Large intestine (tissue), 3 donors: ENCODE measurements at regions not wholly inside any gene's neighbourhood (a gene's known extent, or its start where the extent isn't known, plus 50 kb on each side); places are given as distances from the start of the nearest gene placed in this dataset.
"Not testable (repeated sequence)": the region's sequence is repeated elsewhere in the genome, so short reads cannot be mapped to it uniquely, and the experiment has no call there.

ENCODE experiments used
- DNase-seq, 2 donors: peaks; one replicate each; pipeline versions ENCODE4 v3.0.0 to v3.0.0-alpha.2; 2013
- H3K27ac ChIP-seq: one replicate; pipeline ENCODE4 v1.5.1; 2013; ENCODE audit warnings: low read length
- H3K27me3 ChIP-seq: 2 replicates; pipeline ENCODE4 v1.6.1; 2013; ENCODE audit warnings: low read length; ENCODE audit not compliant: control insufficient read depth, insufficient read depth
- H3K36me3 ChIP-seq: 2 replicates; pipeline ENCODE4 v1.6.1; 2013; ENCODE audit warnings: low read length; ENCODE audit not compliant: control insufficient read depth, insufficient read depth
- H3K4me1 ChIP-seq: one replicate; pipeline ENCODE4 v1.6.1; 2013; ENCODE audit warnings: low read length; ENCODE audit not compliant: control insufficient read depth, insufficient read depth
- H3K4me3 ChIP-seq: one replicate; pipeline ENCODE4 v1.5.1; 2013; ENCODE audit warnings: low read length
- H3K9me3 ChIP-seq: one replicate; pipeline ENCODE4 v1.6.1; 2013; ENCODE audit warnings: mild to moderate bottlenecking, low read depth, low read length, moderate library complexity; ENCODE audit not compliant: control insufficient read depth
- WGBS: methylation state at CpG from one replicate; pipeline ENCODE4 v1.1.5; 2013; ENCODE audit warnings: low lambda C conversion rate; ENCODE audit not compliant: insufficient coverage; 5-methylcytosine and 5-hydroxymethylcytosine counted together

- H3K4me3 ChIP-seq, DNase-seq, H3K4me1 ChIP-seq, H3K36me3 ChIP-seq, H3K27me3 ChIP-seq, H3K27ac ChIP-seq: not testable (repeated sequence)
- 59% methylated on average over 9 of the region's 13 CpGs for WGBS
- H3K9me3 ChIP-seq: peaks cover 62% of the 10 kb centered on the region
Observed at GRCh38 chr22:11035031-11035873, 4492.7 kb upstream of the OR11H1 start.

GRCh38 chr22:11037314-11037713, 4490.7 kb upstream of the OR11H1 start:
- not testable (repeated sequence) for DNase-seq, H3K4me3 ChIP-seq, H3K27ac ChIP-seq, H3K4me1 ChIP-seq, H3K36me3 ChIP-seq, H3K27me3 ChIP-seq
- WGBS: no CpG with 5 or more reads among the region's 1 CpG
- peaks cover 48% of the 10 kb centered on the region for H3K9me3 ChIP-seq

DNA sequence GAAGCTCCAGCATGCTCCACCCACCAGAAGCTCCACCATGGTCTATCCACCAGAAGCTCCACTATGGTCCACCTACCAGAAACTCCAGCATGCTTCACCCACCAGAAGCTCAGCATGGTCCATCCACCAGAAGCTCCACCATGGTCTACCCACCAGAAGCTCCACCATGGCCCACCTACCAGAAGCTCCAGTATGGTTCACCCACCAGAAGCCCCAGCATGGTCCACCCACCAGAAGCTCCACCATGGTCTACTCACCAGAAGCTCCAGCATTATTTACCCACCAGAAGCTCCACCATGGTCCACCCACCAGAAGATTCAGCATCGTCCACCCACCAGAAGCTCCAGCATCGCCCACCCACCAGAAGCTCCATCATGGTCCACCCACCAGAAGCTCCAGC, 4490.2 kb upstream of the OR11H1 start:
- DNase-seq, H3K27ac ChIP-seq: not testable (repeated sequence)
- H3K9me3 ChIP-seq: peaks cover 43% of the 10 kb centered on the region

GRCh38 chr22:11038786-11039185, 4489.2 kb upstream of the OR11H1 start:
- peaks cover 42% of the 10 kb centered on the region for H3K9me3 ChIP-seq
- not testable (repeated sequence) for H3K27ac ChIP-seq, H3K27me3 ChIP-seq, DNase-seq, H3K36me3 ChIP-seq, H3K4me3 ChIP-seq, H3K4me1 ChIP-seq
- WGBS: 68% methylated on average over 6 of the region's 7 CpGs

More for the DNA sequence above, 4490.2 kb upstream of the OR11H1 start:
- not testable (repeated sequence) for H3K36me3 ChIP-seq, H3K4me3 ChIP-seq, H3K27me3 ChIP-seq, H3K4me1 ChIP-seq
- WGBS: 100% methylated on average over 1 of the region's 2 CpGs

DNA sequence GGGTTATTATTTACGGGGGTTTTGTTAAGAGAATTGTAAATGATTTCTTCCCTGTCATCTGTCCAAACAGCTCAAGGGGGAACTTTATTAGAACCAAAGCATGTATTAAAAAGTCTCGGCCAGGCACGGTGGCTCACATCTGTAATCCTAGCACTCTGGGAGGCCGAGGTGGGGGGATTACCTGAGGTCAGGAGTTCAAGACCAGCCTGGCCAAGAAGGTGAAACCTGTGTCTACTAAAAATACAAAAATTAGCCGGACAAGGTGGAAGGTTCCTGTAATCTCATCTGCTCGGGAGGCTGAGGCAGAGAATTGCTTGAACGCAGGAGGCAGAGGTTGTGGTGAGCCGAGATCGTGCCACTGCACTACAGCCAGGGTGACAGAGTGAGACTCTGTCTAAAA, 4486.6 kb upstream of the OR11H1 start:
- not testable (repeated sequence) for H3K36me3 ChIP-seq, H3K4me3 ChIP-seq, DNase-seq, H3K4me1 ChIP-seq, H3K27me3 ChIP-seq, H3K27ac ChIP-seq
- H3K9me3 ChIP-seq: peaks cover 20% of the 10 kb centered on the region
- WGBS: 75% methylated on average over 9 of the region's 9 CpGs

DNA sequence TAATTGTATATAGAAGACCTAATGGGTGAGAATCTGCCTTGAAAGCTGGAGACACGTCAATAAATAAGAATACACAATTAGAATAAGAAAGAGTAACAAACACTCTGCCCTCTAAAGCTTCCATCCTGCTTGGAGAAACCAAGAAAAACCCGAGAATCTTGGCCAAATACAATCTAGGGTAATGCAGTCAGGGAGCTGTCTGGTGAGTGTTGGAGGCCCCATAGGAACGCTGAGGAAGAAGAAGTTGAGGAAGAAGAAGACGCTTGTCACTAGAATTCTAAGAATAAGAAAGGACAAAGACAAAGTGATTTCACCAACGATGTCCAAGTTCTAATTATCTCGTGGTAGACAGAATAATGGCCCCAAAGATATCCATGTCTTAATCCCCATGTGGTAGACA, 4485.9 kb upstream of the OR11H1 start:
- Histone ChIP-seq H3K27me3 (no peaks in the 10 kb centered on the region), H3K4me3 (no peak overlapping the region), H3K9me3 (peaks cover 14% of the 10 kb centered on the region), H3K27ac (no peak overlapping the region), H3K36me3 (no peaks in the 10 kb centered on the region), H3K4me1 (no peaks in the 10 kb centered on the region)
- WGBS: 43% methylated on average over 5 of the region's 6 CpGs
- DNase-seq: no peak

DNA sequence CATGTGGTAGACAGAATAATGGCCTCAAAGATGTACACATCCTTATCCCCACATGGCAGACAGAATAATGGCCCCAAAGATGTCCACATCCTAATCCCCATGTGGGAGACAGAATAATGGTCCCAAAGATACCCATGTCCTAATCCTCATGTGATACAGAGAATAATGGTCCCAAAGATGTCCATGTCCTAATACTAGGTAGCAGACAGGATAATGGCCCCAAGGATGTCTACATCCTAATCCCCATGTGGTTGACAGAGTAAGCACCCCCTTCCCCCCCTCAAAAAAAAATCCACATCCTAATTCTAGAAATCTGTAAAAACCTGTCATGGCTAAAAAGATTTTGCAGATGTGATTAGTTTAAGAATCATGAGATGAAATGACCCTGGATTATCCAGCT, 4484.7 kb upstream of the OR11H1 start:
- H3K27me3 ChIP-seq, H3K9me3 ChIP-seq, H3K4me1 ChIP-seq, H3K4me3 ChIP-seq, H3K36me3 ChIP-seq, DNase-seq, H3K27ac ChIP-seq: not testable (repeated sequence)

GRCh38 chr22:11048884-11049283, 4479.1 kb upstream of the OR11H1 start:
- not testable (repeated sequence) for DNase-seq, H3K9me3 ChIP-seq, H3K27ac ChIP-seq, H3K4me1 ChIP-seq, H3K36me3 ChIP-seq, H3K4me3 ChIP-seq, H3K27me3 ChIP-seq
- 73% methylated on average over 1 of the region's 1 CpG for WGBS

DNA sequence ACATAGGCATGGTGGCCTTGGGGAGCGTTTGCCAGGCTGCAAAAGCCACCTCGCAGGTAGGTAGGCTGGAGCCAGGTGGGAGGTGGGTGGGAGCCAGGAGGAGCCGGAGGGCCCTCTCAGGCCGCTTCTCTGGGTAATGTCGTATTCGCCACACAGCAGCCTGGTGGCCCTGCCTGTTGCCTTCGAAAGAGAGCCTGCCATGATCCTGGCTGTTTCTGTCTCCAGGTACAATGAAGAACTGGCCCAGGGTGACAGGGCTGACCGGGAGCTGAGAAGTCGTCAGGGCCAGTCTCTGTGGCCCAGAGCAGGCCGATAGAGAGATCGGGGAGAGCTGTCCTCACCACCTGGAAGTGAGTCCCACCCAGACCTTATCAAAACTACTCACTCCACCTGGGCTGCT, 4477.8 kb upstream of the OR11H1 start:
- H3K27me3 ChIP-seq, H3K4me1 ChIP-seq, H3K27ac ChIP-seq, DNase-seq, H3K36me3 ChIP-seq, H3K4me3 ChIP-seq: not testable (repeated sequence)
- no CpG with 5 or more reads among the region's 11 CpGs for WGBS
- peaks cover 23% of the 10 kb centered on the region for H3K9me3 ChIP-seq

DNA sequence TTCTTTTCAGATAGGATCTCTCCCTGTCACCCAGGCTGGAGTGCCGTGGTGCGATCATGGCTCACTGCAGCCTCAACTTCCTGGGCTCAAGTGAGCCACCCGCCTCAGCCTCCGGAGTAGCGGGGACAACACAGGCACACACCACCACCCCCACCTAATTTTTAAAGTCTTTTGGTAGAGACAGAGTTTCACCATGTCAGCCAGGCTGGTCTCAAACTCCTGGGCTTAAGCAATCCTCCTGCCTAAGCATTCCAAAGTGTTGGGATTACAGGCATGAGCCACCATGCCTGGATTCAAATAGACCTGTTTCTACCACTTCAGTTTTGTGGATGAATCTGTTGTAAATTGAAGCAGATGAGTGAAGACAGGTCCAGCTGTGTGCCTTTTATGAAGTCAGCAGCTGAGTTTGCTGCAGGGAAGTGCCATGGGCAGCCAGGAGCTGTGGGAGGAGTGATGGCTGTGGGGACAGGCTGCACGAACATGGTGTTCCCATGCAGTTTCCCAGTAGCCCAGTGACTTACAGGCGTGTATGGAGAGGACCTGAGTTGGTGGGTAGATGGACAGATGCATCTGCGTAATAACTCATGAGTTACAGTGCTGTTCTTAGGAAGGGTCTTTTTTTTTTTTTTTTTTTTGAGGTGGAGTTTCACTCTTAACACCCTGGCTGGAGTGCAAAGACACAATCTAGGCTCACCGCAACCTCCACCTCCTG, 4476.4 kb upstream of the OR11H1 start:
- not testable (repeated sequence) for H3K4me1 ChIP-seq, H3K27me3 ChIP-seq, H3K36me3 ChIP-seq, H3K4me3 ChIP-seq, DNase-seq, H3K27ac ChIP-seq
- 38% methylated on average over 2 of the region's 9 CpGs for WGBS
- H3K9me3 ChIP-seq: peaks cover 32% of the 10 kb centered on the region
